ENCODE measurements at regions not wholly inside any gene's neighbourhood (a gene's known extent, or its start where the extent isn't known, plus 50 kb on each side); places are given as distances from the start of the nearest gene placed in this dataset.

DNA sequence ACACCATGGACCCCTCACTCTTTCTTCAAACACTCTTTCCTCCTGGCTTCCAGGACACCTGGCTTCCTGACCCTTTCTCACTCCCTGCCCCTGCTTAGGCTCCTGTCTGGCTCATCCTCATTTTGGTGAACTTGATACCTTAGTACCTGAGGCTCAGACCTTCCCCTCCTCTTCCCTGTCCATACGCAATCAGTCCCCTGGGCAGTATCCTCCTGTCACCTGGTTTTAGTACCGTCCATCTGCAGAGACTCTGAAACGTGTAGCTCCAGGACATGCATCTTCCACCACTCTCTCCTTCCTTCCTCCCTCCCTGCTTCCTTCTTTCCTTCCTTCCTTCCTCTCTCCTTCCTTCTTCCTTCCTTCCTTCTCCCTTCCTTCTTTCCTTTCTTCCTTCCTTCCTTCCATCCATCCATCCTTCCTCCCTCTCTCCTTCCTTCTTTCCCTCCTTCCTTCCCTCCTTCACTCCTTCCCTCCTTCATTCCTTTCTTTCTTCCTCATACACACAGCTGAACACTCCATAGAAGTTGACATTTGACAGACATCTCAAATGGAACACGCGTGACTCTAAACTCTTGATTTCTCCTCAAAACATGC, 1488.6 kb downstream of the TBC1D22A start:
- intact Hi-C loops (cut with micrococcal nuclease; ENCODE audit: unreplicated experiment) (no loop called here), in situ Hi-C loops (cut with HindIII; ENCODE audit: low pct_unique_long_range_greater_than_20kb, low sequenced_read_pairs) (no loop called here)
- TF ChIP-seq TCF7L2 (IDR thresholded peaks at IDR 0.05; ENCODE audit: low read depth, low read length) (no peak), SIN3A (IDR thresholded peaks at IDR 0.05; ENCODE audit: borderline replicate concordance, insufficient read depth, low read depth, low read length) (no peak), POLR2AphosphoS5 (IDR thresholded peaks at IDR 0.05; ENCODE audit: low read depth, low read length) (no peak)
- TF ChIP-seq, protein P1, sequence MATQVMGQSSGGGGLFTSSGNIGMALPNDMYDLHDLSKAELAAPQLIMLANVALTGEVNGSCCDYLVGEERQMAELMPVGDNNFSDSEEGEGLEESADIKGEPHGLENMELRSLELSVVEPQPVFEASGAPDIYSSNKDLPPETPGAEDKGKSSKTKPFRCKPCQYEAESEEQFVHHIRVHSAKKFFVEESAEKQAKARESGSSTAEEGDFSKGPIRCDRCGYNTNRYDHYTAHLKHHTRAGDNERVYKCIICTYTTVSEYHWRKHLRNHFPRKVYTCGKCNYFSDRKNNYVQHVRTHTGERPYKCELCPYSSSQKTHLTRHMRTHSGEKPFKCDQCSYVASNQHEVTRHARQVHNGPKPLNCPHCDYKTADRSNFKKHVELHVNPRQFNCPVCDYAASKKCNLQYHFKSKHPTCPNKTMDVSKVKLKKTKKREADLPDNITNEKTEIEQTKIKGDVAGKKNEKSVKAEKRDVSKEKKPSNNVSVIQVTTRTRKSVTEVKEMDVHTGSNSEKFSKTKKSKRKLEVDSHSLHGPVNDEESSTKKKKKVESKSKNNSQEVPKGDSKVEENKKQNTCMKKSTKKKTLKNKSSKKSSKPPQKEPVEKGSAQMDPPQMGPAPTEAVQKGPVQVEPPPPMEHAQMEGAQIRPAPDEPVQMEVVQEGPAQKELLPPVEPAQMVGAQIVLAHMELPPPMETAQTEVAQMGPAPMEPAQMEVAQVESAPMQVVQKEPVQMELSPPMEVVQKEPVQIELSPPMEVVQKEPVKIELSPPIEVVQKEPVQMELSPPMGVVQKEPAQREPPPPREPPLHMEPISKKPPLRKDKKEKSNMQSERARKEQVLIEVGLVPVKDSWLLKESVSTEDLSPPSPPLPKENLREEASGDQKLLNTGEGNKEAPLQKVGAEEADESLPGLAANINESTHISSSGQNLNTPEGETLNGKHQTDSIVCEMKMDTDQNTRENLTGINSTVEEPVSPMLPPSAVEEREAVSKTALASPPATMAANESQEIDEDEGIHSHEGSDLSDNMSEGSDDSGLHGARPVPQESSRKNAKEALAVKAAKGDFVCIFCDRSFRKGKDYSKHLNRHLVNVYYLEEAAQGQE (IDR thresholded peaks at IDR 0.05; ENCODE audit: insufficient read depth in 1 of 2, low read depth in 2 of 2, low read length in 1 of 2) = no peak
- TF ChIP-seq, protein P2, sequence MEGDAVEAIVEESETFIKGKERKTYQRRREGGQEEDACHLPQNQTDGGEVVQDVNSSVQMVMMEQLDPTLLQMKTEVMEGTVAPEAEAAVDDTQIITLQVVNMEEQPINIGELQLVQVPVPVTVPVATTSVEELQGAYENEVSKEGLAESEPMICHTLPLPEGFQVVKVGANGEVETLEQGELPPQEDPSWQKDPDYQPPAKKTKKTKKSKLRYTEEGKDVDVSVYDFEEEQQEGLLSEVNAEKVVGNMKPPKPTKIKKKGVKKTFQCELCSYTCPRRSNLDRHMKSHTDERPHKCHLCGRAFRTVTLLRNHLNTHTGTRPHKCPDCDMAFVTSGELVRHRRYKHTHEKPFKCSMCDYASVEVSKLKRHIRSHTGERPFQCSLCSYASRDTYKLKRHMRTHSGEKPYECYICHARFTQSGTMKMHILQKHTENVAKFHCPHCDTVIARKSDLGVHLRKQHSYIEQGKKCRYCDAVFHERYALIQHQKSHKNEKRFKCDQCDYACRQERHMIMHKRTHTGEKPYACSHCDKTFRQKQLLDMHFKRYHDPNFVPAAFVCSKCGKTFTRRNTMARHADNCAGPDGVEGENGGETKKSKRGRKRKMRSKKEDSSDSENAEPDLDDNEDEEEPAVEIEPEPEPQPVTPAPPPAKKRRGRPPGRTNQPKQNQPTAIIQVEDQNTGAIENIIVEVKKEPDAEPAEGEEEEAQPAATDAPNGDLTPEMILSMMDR (IDR thresholded peaks at IDR 0.05) = no peak
- H3K9me3 ChIP-seq (ENCODE audit: control insufficient read depth, insufficient read depth, low read depth, low read length) = no peaks in the 10 kb centered on the region
- H3K27me3 ChIP-seq (ENCODE audit: control insufficient read depth, insufficient read depth, low read length) = no peaks in the 10 kb centered on the region; the same call in 1 of the 2 replicates
- no peaks in the 10 kb centered on the region for H3K4me1 ChIP-seq (ENCODE audit: control insufficient read depth, insufficient read depth, low read length)
- ChIA-PET POLR2A (no interaction called here), CTCF (no interaction called here)
- ATAC-seq (no peak), DNase-seq (ENCODE audit: low read depth, low spot score) (no peak)
- no peaks in the 10 kb centered on the region for H3K36me3 ChIP-seq (ENCODE audit: control insufficient read depth, insufficient read depth, low read length)
- no TSS peak for BruUV-seq (replicated peaks)
- no peak overlapping the region for H3K27ac ChIP-seq (ENCODE audit: low read length)
- H3K4me3 ChIP-seq (ENCODE audit: low read depth in 2 of 2, low read length in 2 of 2) = no peak overlapping the region

DNA sequence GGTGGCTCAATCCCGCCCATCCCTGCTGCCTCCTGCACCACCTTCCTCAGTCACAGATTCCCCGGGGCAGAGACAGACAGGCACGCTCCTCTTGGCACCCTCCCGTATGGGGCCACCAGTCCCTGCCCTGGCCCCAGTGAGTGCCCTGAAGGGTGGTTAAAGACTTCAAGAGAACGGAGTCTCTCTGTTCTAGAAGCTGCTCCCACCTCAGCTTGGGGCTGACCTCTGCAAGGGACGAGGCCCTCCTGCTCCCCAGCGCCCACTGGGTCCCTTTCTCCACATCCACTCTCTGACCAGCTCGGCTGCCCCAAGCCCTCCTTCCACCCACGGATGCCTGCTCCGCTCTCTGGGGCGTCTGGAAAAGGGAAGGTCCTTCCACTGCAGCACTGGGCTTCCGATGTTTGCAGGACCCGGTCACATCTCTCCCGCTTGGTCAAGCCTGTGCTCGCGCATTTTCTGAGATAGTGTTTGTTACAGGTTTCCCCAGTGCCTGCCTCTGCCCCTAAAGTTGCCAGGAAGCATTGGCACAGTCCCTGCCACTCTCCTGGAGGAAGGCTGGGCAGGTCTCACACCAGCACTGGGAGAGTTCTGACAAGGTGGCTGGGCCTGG, 1487.9 kb downstream of the TBC1D22A start:
- ChIA-PET POLR2A (no interaction called here), CTCF (no interaction called here)
- in situ Hi-C loops (cut with HindIII; ENCODE audit: low pct_unique_long_range_greater_than_20kb, low sequenced_read_pairs) = no loop called here
- intact Hi-C loops (cut with micrococcal nuclease; ENCODE audit: unreplicated experiment) = no loop called here
- ATAC-seq (no peak), DNase-seq (ENCODE audit: low read depth, low spot score) (no peak)
- no peak overlapping the region for H3K4me3 ChIP-seq (ENCODE audit: low read depth in 2 of 2, low read length in 2 of 2)
- H3K36me3 ChIP-seq (ENCODE audit: control insufficient read depth, insufficient read depth, low read length) = no peaks in the 10 kb centered on the region
- H3K27me3 ChIP-seq (ENCODE audit: control insufficient read depth, insufficient read depth, low read length) = no peaks in the 10 kb centered on the region; the same call in 1 of the 2 replicates
- no peaks in the 10 kb centered on the region for H3K4me1 ChIP-seq (ENCODE audit: control insufficient read depth, insufficient read depth, low read length)
- TF ChIP-seq, protein P1 (IDR thresholded peaks at IDR 0.05; ENCODE audit: insufficient read depth in 1 of 2, low read depth in 2 of 2, low read length in 1 of 2) = no peak
- TF ChIP-seq, protein P2 (IDR thresholded peaks at IDR 0.05) = no peak
- BruUV-seq (replicated peaks) = no TSS peak
- H3K27ac ChIP-seq (ENCODE audit: low read length) = no peak overlapping the region
- no peaks in the 10 kb centered on the region for H3K9me3 ChIP-seq (ENCODE audit: control insufficient read depth, insufficient read depth, low read depth, low read length)

Measured in Panc1 (cell line).